Right lung (tissue), 2 donors: ENCODE measurements at regions not wholly inside any gene's neighbourhood (a gene's known extent, or its start where the extent isn't known, plus 50 kb on each side); places are given as distances from the start of the nearest gene placed in this dataset.
"Not testable (repeated sequence)": the region's sequence is repeated elsewhere in the genome, so short reads cannot be mapped to it uniquely, and the experiment has no call there.

Source experiments
- DNase-seq, 2 donors: peaks; one replicate each; pipeline ENCODE4 v3.0.0-alpha.2; 2013

- peak; percentile 33 to 40 for DNase-seq
These were observed 236.5 kb upstream of the SPHKAP start for GRCh38 chr2:228417956-228418355.

- no peak for DNase-seq
These were observed 236.0 kb upstream of the SPHKAP start for GRCh38 chr2:228417526-228417925.

- DNase-seq: no peak
These were observed 228.6 kb upstream of the SPHKAP start for GRCh38 chr2:228410061-228410460.

- no peak for DNase-seq
These were observed 228.0 kb upstream of the SPHKAP start for GRCh38 chr2:228409493-228409892.

- no peak for DNase-seq
These were observed 227.2 kb upstream of the SPHKAP start for GRCh38 chr2:228408529-228409227.

- DNase-seq: no peak
These were observed 226.3 kb upstream of the SPHKAP start for GRCh38 chr2:228407821-228408220.

- no peak for DNase-seq
These were observed 219.8 kb upstream of the SPHKAP start for GRCh38 chr2:228401065-228401912.

- no peak for DNase-seq
These were observed 206.3 kb upstream of the SPHKAP start for GRCh38 chr2:228387776-228388175.

GRCh38 chr2:228378696-228379425 is 197.4 kb upstream of the SPHKAP start:
- DNase-seq: no peak

GRCh38 chr2:228378233-228378632 is 196.7 kb upstream of the SPHKAP start:
- no peak for DNase-seq

GRCh38 chr2:228377533-228377932 is 196.0 kb upstream of the SPHKAP start:
- DNase-seq: no peak

- no peak for DNase-seq
These were observed 193.3 kb upstream of the SPHKAP start for GRCh38 chr2:228374741-228375140.

- DNase-seq: no peak
These were observed 191.7 kb upstream of the SPHKAP start for GRCh38 chr2:228373191-228373590.

GRCh38 chr2:228372212-228372611 is 190.7 kb upstream of the SPHKAP start:
- DNase-seq: no peak

GRCh38 chr2:228369400-228370031 is 188.0 kb upstream of the SPHKAP start:
- no peak for DNase-seq

- no peak for DNase-seq
These were observed 185.9 kb upstream of the SPHKAP start for GRCh38 chr2:228367356-228367755.

- no peak for DNase-seq
These were observed 178.0 kb upstream of the SPHKAP start for GRCh38 chr2:228359473-228359872.

- DNase-seq: no peak
These were observed 174.4 kb upstream of the SPHKAP start for GRCh38 chr2:228355897-228356296.

GRCh38 chr2:228352980-228353379 is 171.5 kb upstream of the SPHKAP start:
- DNase-seq: not testable (repeated sequence)

GRCh38 chr2:228352048-228352447 is 170.6 kb upstream of the SPHKAP start:
- DNase-seq: no peak

- no peak for DNase-seq
These were observed 167.1 kb upstream of the SPHKAP start for GRCh38 chr2:228348516-228349064.

- DNase-seq: no peak
These were observed 163.0 kb upstream of the SPHKAP start for GRCh38 chr2:228344531-228344930.
